GM12864 (cell line): ENCODE measurements at regions not wholly inside any gene's neighbourhood (a gene's known extent, or its start where the extent isn't known, plus 50 kb on each side); places are given as distances from the start of the nearest gene placed in this dataset.

Experiments
- DNase-seq: peaks from one replicate; pipeline ENCODE4 v3.0.0-alpha.2; 2011; ENCODE audit warnings: low read depth
- H3K4me3 ChIP-seq: 2 replicates; pipeline ENCODE4 v1.5.1; 2011; ENCODE audit warnings: mild to moderate bottlenecking, low read depth, low read length, control low read depth
- TF ChIP-seq, protein P1 (sequence below): IDR thresholded peaks from 2 replicates; pipeline ENCODE4 v1.5.1; 2011; ENCODE audit warnings: low read depth, mild to moderate bottlenecking, moderate library complexity, low read length, control low read depth, inconsistent platforms; ENCODE audit errors: missing control alignments

DNA sequence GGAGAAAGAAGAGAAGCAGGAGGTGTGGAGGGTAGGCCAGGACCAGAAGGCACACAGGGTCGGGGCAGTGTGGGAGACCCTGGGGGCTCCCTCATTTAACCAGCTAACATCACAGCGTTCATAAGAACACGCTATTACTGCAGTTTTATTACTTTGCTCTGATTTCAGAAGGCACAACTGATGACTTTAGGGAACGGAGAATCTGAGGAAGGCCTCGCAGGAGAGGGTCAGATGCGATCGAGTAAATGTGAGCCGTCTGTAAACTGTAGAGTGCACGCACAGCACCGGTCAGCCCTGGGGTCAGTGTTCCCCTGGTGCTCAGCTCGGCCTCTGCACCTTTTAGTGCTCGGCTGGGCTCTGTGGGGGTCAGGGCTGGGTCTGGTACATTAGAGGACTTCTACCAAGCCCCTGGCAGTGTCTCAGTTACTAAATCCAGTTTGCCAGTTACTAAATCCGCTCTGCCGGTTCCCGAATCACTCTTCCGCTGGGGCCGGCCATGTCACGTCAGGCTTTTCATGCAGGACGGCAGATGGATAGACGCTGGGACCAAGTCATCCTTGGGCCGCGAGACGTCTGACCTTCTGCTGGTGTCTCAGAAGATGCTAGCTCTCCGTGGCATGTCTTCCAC is 325.9 kb downstream of the SEC14L1 start:
- no peak overlapping the region for H3K4me3 ChIP-seq
- TF ChIP-seq, protein P1, sequence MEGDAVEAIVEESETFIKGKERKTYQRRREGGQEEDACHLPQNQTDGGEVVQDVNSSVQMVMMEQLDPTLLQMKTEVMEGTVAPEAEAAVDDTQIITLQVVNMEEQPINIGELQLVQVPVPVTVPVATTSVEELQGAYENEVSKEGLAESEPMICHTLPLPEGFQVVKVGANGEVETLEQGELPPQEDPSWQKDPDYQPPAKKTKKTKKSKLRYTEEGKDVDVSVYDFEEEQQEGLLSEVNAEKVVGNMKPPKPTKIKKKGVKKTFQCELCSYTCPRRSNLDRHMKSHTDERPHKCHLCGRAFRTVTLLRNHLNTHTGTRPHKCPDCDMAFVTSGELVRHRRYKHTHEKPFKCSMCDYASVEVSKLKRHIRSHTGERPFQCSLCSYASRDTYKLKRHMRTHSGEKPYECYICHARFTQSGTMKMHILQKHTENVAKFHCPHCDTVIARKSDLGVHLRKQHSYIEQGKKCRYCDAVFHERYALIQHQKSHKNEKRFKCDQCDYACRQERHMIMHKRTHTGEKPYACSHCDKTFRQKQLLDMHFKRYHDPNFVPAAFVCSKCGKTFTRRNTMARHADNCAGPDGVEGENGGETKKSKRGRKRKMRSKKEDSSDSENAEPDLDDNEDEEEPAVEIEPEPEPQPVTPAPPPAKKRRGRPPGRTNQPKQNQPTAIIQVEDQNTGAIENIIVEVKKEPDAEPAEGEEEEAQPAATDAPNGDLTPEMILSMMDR = no peak
- no peak for DNase-seq

DNA sequence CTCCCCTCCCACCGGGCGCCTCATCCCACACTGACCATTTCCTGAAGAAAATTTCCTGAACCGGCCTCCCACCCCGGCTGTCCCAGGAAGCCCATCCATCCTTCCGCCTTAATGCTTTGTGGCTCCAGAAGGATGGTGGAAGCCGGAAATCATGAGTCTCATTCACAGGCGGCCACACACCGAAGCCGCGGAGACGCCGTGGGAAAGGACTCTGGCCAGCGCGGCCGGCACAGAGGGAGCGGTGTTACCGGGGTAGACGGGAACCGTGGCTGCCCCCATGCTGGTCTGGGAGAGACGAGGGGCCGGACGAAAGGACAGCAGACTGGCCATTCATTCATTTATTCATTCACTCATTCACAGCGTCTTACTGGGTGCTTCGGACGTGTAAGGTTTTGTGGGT is 326.8 kb downstream of the SEC14L1 start:
- no peak overlapping the region for H3K4me3 ChIP-seq

DNA sequence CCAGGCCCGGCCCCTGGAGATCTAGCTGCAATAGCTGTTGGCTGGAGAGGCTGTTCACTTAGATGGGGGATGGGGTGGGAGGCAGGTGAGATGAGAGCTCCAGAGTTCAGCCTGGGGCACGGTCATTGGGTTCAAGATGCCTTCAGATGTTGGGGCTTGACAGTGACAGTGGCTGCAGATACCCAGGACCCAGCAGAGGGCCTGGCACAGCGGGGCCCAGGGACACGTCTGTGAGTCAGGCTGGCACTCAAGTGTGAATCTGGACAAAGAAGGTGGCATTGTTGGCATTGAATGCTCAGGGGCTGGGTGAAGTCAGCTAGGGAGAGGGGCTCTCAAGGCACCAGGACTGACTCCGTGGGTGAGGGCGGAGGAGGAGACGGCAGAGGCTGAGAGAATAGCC is 328.1 kb downstream of the SEC14L1 start:
- H3K4me3 ChIP-seq = no peak overlapping the region
- DNase-seq = no peak
- TF ChIP-seq, protein P1 = no peak

More for the DNA sequence above, 326.8 kb downstream of the SEC14L1 start:
- no peak for DNase-seq
- TF ChIP-seq, protein P1 = no peak

DNA sequence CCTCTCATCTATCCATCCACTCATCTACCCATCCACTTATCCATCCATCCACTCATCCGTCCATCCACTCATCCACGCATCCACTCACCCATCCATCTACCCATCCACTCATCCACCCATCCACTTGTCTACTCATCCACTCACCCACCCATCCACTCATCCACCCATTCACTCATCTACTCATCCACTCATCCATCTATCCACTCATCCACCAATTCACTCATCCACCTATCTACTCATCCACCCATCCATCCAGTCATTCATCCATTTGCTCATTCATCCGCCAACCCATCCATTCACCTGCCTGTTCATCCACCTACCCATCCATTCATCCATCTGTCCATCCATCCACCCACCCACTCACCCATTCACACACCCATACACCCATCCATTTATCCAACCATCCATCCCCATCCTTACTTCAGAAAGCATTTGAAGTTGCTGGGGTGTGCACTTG is 329.6 kb downstream of the SEC14L1 start:
- no peak for DNase-seq
- TF ChIP-seq, protein P1 = no peak
- no peak overlapping the region; the same call in 1 of the 2 replicates for H3K4me3 ChIP-seq

DNA sequence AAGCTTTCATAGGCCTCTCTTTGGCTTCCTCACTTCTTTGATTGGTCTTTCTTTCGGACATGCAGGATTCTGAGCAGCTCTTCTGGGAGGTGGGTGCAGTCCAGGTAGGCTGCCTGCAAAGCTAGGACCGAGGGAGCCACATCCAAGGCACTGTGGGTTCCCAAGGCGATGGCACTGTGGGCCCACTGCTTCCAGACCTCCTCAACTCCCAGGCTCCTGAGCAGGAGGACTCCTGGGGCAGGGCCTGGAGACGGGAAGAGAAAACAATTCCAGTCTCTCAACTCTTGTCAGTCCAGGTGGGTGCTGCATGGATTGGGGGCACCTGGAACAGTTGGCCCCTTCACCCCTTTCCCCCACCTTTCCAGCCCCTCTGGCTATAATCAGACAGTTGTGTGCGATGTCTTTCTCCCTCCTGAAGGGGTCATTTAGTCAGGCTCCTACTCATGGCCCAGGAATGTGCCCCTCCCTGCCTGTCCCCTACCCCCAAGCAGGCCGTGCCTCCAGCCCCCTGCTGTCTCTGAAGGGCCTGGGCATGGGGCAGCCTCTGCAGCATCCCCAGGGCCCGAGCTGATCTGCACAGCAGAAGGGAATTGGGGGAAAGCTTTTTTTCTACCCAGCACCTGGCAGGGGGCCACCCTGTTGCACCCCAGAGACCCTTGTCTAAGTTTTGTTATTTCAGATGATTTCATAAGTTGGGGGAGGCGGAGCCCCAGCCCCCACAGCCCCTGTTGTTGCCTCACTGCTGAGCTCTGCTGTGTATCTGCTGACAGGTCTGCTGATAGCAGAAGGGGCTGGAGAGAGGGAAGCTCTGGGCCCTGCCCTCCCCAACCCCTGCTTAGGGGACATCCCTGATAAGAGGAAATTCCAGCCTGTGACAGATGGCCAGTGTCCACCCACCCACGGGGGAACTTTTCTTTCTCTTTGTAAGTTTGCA is 330.3 kb downstream of the SEC14L1 start:
- no peak overlapping the region; the same call in 1 of the 2 replicates for H3K4me3 ChIP-seq

DNA sequence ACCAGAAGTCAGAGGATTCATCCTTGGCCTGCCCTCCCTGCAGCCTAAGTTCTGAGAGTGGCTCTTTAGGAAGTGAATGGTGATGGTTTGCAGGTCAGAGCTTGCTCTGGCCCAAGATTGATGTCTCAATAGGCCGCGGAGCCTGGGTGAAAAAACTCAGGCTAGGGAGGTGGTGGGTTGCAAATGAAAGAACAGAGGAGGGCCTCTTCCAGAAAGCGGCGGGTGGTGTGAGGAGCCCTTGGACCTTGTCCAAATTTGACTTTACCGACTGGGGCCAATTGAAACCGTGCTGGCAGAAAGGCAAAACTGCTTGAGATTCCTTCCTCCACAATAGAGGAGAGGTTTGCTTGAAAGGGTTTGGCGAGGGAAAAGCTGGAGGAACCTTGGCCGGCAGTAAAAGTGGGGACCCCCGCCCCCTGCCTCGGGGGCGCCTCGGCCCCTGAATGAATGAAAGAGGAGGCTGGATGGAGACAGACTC is 331.3 kb downstream of the SEC14L1 start:
- no peak for DNase-seq
- TF ChIP-seq, protein P1 = no peak
- peak overlapping the region; percentile 15; the same call in 1 of the 2 replicates for H3K4me3 ChIP-seq

More for the DNA sequence above, 330.3 kb downstream of the SEC14L1 start:
- DNase-seq = no peak
- TF ChIP-seq, protein P1 = no peak
